ENCODE measurements at regions not wholly inside any gene's neighbourhood (a gene's known extent, or its start where the extent isn't known, plus 50 kb on each side); places are given as distances from the start of the nearest gene placed in this dataset.

DNA sequence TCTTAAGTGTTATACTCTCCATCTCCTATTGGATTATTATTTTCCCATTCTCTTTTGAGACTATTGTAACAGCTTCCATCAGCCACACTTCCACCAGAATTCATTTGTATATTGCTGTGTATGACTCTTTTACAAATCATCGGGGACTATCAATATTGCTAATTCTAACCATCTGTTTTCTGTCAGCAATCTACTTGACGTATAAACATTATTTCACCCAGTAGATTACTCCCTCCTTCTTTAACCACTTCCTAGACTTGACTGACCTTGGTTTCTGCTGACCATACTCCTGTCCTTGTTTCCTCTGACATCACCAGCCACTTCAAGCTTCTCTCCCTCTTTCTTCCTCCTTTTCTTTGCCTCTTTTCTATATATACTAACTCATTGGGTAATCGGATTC lies 402.9 kb downstream of the PCDH18 start:
- BruUV-seq (replicated peaks), result no TSS peak
- Histone ChIP-seq H3K36me3 (ENCODE audit: control insufficient read depth, insufficient read depth, low read length) (no peaks in the 10 kb centered on the region), H3K27ac (ENCODE audit: low read length) (no peak overlapping the region), H3K4me3 (ENCODE audit: low read depth in 2 of 2, low read length in 2 of 2) (no peak overlapping the region), H3K9me3 (ENCODE audit: control insufficient read depth, insufficient read depth, low read depth, low read length) (no peaks in the 10 kb centered on the region), H3K4me1 (ENCODE audit: control insufficient read depth, insufficient read depth, low read length) (no peaks in the 10 kb centered on the region), H3K27me3 (ENCODE audit: control insufficient read depth, insufficient read depth, low read length) (no peaks in the 10 kb centered on the region)
- no peak for TF ChIP-seq TCF7L2 (IDR thresholded peaks at IDR 0.05; ENCODE audit: low read depth, low read length)
- TF ChIP-seq, protein P1, sequence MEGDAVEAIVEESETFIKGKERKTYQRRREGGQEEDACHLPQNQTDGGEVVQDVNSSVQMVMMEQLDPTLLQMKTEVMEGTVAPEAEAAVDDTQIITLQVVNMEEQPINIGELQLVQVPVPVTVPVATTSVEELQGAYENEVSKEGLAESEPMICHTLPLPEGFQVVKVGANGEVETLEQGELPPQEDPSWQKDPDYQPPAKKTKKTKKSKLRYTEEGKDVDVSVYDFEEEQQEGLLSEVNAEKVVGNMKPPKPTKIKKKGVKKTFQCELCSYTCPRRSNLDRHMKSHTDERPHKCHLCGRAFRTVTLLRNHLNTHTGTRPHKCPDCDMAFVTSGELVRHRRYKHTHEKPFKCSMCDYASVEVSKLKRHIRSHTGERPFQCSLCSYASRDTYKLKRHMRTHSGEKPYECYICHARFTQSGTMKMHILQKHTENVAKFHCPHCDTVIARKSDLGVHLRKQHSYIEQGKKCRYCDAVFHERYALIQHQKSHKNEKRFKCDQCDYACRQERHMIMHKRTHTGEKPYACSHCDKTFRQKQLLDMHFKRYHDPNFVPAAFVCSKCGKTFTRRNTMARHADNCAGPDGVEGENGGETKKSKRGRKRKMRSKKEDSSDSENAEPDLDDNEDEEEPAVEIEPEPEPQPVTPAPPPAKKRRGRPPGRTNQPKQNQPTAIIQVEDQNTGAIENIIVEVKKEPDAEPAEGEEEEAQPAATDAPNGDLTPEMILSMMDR (IDR thresholded peaks at IDR 0.05), result no peak
- TF ChIP-seq, protein P2, sequence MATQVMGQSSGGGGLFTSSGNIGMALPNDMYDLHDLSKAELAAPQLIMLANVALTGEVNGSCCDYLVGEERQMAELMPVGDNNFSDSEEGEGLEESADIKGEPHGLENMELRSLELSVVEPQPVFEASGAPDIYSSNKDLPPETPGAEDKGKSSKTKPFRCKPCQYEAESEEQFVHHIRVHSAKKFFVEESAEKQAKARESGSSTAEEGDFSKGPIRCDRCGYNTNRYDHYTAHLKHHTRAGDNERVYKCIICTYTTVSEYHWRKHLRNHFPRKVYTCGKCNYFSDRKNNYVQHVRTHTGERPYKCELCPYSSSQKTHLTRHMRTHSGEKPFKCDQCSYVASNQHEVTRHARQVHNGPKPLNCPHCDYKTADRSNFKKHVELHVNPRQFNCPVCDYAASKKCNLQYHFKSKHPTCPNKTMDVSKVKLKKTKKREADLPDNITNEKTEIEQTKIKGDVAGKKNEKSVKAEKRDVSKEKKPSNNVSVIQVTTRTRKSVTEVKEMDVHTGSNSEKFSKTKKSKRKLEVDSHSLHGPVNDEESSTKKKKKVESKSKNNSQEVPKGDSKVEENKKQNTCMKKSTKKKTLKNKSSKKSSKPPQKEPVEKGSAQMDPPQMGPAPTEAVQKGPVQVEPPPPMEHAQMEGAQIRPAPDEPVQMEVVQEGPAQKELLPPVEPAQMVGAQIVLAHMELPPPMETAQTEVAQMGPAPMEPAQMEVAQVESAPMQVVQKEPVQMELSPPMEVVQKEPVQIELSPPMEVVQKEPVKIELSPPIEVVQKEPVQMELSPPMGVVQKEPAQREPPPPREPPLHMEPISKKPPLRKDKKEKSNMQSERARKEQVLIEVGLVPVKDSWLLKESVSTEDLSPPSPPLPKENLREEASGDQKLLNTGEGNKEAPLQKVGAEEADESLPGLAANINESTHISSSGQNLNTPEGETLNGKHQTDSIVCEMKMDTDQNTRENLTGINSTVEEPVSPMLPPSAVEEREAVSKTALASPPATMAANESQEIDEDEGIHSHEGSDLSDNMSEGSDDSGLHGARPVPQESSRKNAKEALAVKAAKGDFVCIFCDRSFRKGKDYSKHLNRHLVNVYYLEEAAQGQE (IDR thresholded peaks at IDR 0.05; ENCODE audit: insufficient read depth in 1 of 2, low read depth in 2 of 2, low read length in 1 of 2), result no peak
- no peak for TF ChIP-seq SIN3A (IDR thresholded peaks at IDR 0.05; ENCODE audit: borderline replicate concordance, insufficient read depth, low read depth, low read length)
- TF ChIP-seq POLR2AphosphoS5 (IDR thresholded peaks at IDR 0.05; ENCODE audit: low read depth, low read length), result no peak
- no peak for ATAC-seq
- POLR2A ChIA-PET, result no interaction called here
- CTCF ChIA-PET, result no interaction called here
- DNase-seq (ENCODE audit: low read depth, low spot score), result no peak
- intact Hi-C loops (cut with micrococcal nuclease; ENCODE audit: unreplicated experiment) (loop anchor here (10.0 kb wide), 1 partner anchor 405 kb away; the partner anchor contains the start of gene PCDH18), in situ Hi-C loops (cut with HindIII; ENCODE audit: low pct_unique_long_range_greater_than_20kb, low sequenced_read_pairs) (no loop called here)

DNA sequence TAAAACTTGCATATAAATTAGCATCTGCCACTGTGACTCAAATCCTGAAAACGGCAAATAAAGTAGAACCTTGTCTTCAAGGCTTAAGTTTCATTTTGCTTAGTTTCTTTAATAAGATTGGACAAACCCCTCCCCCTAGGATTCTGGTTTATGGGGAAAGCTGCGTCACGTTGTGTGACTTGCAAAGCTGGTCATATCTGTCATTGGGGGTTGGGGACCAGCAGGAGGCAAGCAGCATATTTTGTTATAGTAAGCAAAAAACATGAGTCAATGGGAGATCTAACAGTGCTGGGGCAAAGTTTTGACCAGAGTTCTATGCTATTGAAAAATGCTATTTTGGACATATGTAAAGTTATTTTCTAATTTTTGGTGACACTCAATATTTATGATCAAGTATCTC lies 407.3 kb downstream of the PCDH18 start:
- in situ Hi-C loops (cut with HindIII; ENCODE audit: low pct_unique_long_range_greater_than_20kb, low sequenced_read_pairs), result no loop called here
- no peaks in the 10 kb centered on the region for H3K27me3 ChIP-seq (ENCODE audit: control insufficient read depth, insufficient read depth, low read length)
- H3K27ac ChIP-seq (ENCODE audit: low read length), result peak overlapping the region; percentile 39; the same call in 1 of the 2 replicates
- intact Hi-C loops (cut with micrococcal nuclease; ENCODE audit: unreplicated experiment), result loop anchor here (10.0 kb wide), 1 partner anchor 410 kb away; the partner anchor contains the start of gene PCDH18
- no peak for DNase-seq (ENCODE audit: low read depth, low spot score)
- H3K36me3 ChIP-seq (ENCODE audit: control insufficient read depth, insufficient read depth, low read length), result no peaks in the 10 kb centered on the region
- CTCF ChIA-PET, result interaction anchor here (0.6 kb wide), 1 partner anchor 834 kb away, joined by 3 read pairs; no protein-coding TSS in a partner anchor
- TF ChIP-seq, protein P1 (IDR thresholded peaks at IDR 0.05), result no peak
- TF ChIP-seq, protein P2 (IDR thresholded peaks at IDR 0.05; ENCODE audit: insufficient read depth in 1 of 2, low read depth in 2 of 2, low read length in 1 of 2), result no peak
- TF ChIP-seq POLR2AphosphoS5 (IDR thresholded peaks at IDR 0.05; ENCODE audit: low read depth, low read length) (no peak), TCF7L2 (IDR thresholded peaks at IDR 0.05; ENCODE audit: low read depth, low read length) (no peak), SIN3A (IDR thresholded peaks at IDR 0.05; ENCODE audit: borderline replicate concordance, insufficient read depth, low read depth, low read length) (no peak)
- H3K9me3 ChIP-seq (ENCODE audit: control insufficient read depth, insufficient read depth, low read depth, low read length), result no peaks in the 10 kb centered on the region
- no peak for ATAC-seq
- H3K4me3 ChIP-seq (ENCODE audit: low read depth in 2 of 2, low read length in 2 of 2), result peak overlapping the region in 1 of 2 experiments; percentile 5; a peak in 1 of 4 replicates
- no peaks in the 10 kb centered on the region; the same call in 1 of the 2 replicates for H3K4me1 ChIP-seq (ENCODE audit: control insufficient read depth, insufficient read depth, low read length)
- POLR2A ChIA-PET, result no interaction called here
- no TSS peak for BruUV-seq (replicated peaks)

Data from Panc1 (cell line).